H1 (cell line): ENCODE measurements at regions not wholly inside any gene's neighbourhood (a gene's known extent, or its start where the extent isn't known, plus 50 kb on each side); places are given as distances from the start of the nearest gene placed in this dataset.
A peak's percentile ranks its signal among the peaks of the same experiment; 100 is the strongest.

Source experiments
- CTCF ChIA-PET: fragments of 300-600 bp; sonication (Branson Sonifier 250); formaldehyde crosslinking; loops from one replicate; lab custom pipeline; 2021; ENCODE audit not compliant: partially characterized antibody; lab: Charles Lee
- POLR2A ChIA-PET: fragments of 300-600 bp; sonication (Branson Sonifier 250); formaldehyde crosslinking; loops from one replicate; lab custom pipeline; 2021; ENCODE audit warnings: inconsistent platforms; ENCODE audit not compliant: partially characterized antibody; lab: Charles Lee
- DNase-seq, 2 experiments: peaks; one replicate each; pipeline versions ENCODE4 v3.0.0 to v3.0.0-alpha.2; 2010 to 2022; ENCODE audit warnings: low spot score in 2 of 2, low read depth in 1 of 2, mixed read lengths in 1 of 2
- FAIRE-seq: peaks from 2 replicates; lab custom pipeline; 2011; peaks lifted over from hg19 to GRCh38; lab: Jason Lieb, UNC
- H2AFZ ChIP-seq: 2 replicates; pipeline ENCODE4 v1.8.1; 2012; ENCODE audit warnings: low read length, inconsistent platforms
- H2AK5ac ChIP-seq: 2 replicates; pipeline ENCODE4 v1.6.1; 2013; ENCODE audit warnings: low read depth, low read length
- H2BK120ac ChIP-seq: replicated peaks from 2 replicates; pipeline ENCODE3; 2013; ENCODE audit warnings: low read depth, low read length, inconsistent platforms
- H2BK12ac ChIP-seq: 2 replicates; pipeline ENCODE4 v1.6.1; 2013; ENCODE audit warnings: low read depth, low read length
- H2BK15ac ChIP-seq: 2 replicates; pipeline ENCODE4 v1.6.1; 2013; ENCODE audit warnings: low read length
- H2BK20ac ChIP-seq: 2 replicates; pipeline ENCODE4 v1.6.1; 2013; ENCODE audit warnings: low read length
- H2BK5ac ChIP-seq: 2 replicates; pipeline ENCODE4 v1.6.1; 2013; ENCODE audit warnings: low read depth, low read length
- H3K14ac ChIP-seq: 2 replicates; pipeline ENCODE4 v1.6.1; 2013; ENCODE audit warnings: inconsistent platforms; ENCODE audit not compliant: insufficient read length
- H3K18ac ChIP-seq: 2 replicates; pipeline ENCODE4 v1.6.1; 2013; ENCODE audit warnings: low read length; ENCODE audit errors: extremely low read depth
- H3K23ac ChIP-seq: 2 replicates; pipeline ENCODE4 v1.6.1; 2013; ENCODE audit warnings: inconsistent platforms; ENCODE audit not compliant: insufficient read length
- H3K23me2 ChIP-seq: 2 replicates; pipeline ENCODE4 v1.6.1; 2013; ENCODE audit warnings: low read depth, low read length
- H3K27ac ChIP-seq: 2 replicates; pipeline ENCODE4 v1.6.1; 2011; ENCODE audit warnings: low read depth, low read length, inconsistent platforms
- H3K27me3 ChIP-seq, 4 experiments: replicated peaks in 1 of 4; 1 replicate in 1 of 4; 2 replicates in 3 of 4; pipeline versions ENCODE4 v1.6.1 to v1.8.1; 2011 to 2013; ENCODE audit warnings: low read length in 3 of 4, mild to moderate bottlenecking in 3 of 4, inconsistent platforms in 2 of 4, mixed read lengths in 2 of 4, moderate library complexity in 1 of 4; ENCODE audit not compliant: control insufficient read depth in 3 of 4, insufficient read depth in 3 of 4; ENCODE audit errors: extremely low read depth in 1 of 4
- H3K36me3 ChIP-seq, 4 experiments: 2 replicates each; pipeline versions ENCODE4 v1.6.1 to v1.8.1; 2011 to 2013; ENCODE audit warnings: mild to moderate bottlenecking in 4 of 4, low read length in 3 of 4, moderate library complexity in 2 of 4, control low read depth in 1 of 4, inconsistent platforms in 1 of 4; ENCODE audit not compliant: insufficient read depth in 4 of 4, control insufficient read depth in 2 of 4
- H3K4ac ChIP-seq: replicated peaks from 2 replicates; pipeline ENCODE3; 2013; ENCODE audit warnings: low read length, low read depth, mixed read lengths, inconsistent platforms; ENCODE audit not compliant: insufficient read length
- H3K4me1 ChIP-seq, 4 experiments: replicated peaks in 1 of 4; 1 replicate in 1 of 4; 2 replicates in 3 of 4; pipeline versions ENCODE4 v1.6.1 to v1.8.1; 2011 to 2013; ENCODE audit warnings: low read length in 3 of 4, inconsistent platforms in 2 of 4, mixed read lengths in 1 of 4; ENCODE audit not compliant: insufficient read depth in 4 of 4, control insufficient read depth in 3 of 4
- H3K4me2 ChIP-seq, 2 experiments: 2 replicates each; pipeline versions ENCODE4 v1.6.1 to v1.8.1; 2011 to 2013; ENCODE audit warnings: low read depth in 2 of 2, low read length in 2 of 2, control low read depth in 1 of 2, inconsistent platforms in 1 of 2, mild to moderate bottlenecking in 1 of 2; ENCODE audit not compliant: insufficient read depth in 1 of 2
- H3K4me3 ChIP-seq, 4 experiments: fragments of 200-600, 300-600 bp in 1 of 4; sonication (generic), shearing (Covaris generic), sonication (Bioruptor Twin) in 1 of 4; 2 replicates each; pipeline versions ENCODE4 v1.5.1 to v1.8.1; 2011 to 2016; ENCODE audit warnings: low read length in 4 of 4, low read depth in 3 of 4, control low read depth in 2 of 4, inconsistent platforms in 2 of 4, mild to moderate bottlenecking in 2 of 4, mixed read lengths in 1 of 4, moderate library complexity in 1 of 4; ENCODE audit not compliant: insufficient read depth in 2 of 4; ENCODE audit errors: extremely low read depth in 1 of 4
- H3K56ac ChIP-seq: replicated peaks from 2 replicates; pipeline ENCODE3; 2013; ENCODE audit warnings: low read depth, mild to moderate bottlenecking, mixed read lengths, low read length, inconsistent platforms; ENCODE audit not compliant: insufficient read length
- H3K79me1 ChIP-seq: 2 replicates; pipeline ENCODE4 v1.6.1; 2013; ENCODE audit warnings: low read depth, low read length, control low read depth
- H3K79me2 ChIP-seq, 2 experiments: 2 replicates each; pipeline versions ENCODE4 v1.6.1 to v1.8.1; 2012 to 2013; ENCODE audit warnings: low read length in 2 of 2, mild to moderate bottlenecking in 2 of 2, inconsistent platforms in 1 of 2; ENCODE audit not compliant: insufficient read depth in 2 of 2, control insufficient read depth in 1 of 2
- H3K9ac ChIP-seq, 4 experiments: replicated peaks in 1 of 4; 1 replicate in 1 of 4; 2 replicates in 3 of 4; pipeline versions ENCODE4 v1.6.1 to v1.8.1; 2011 to 2013; ENCODE audit warnings: low read depth in 3 of 4, low read length in 3 of 4, control low read depth in 2 of 4, mild to moderate bottlenecking in 2 of 4, moderate library complexity in 2 of 4, inconsistent platforms in 1 of 4; ENCODE audit errors: extremely low read depth in 1 of 4
- H3K9me3 ChIP-seq, 2 experiments: 2 replicates each; pipeline versions ENCODE4 v1.6.1 to v1.8.1; 2012 to 2013; ENCODE audit warnings: mild to moderate bottlenecking in 2 of 2, moderate library complexity in 2 of 2, control low read depth in 1 of 2, inconsistent platforms in 1 of 2, low read depth in 1 of 2, low read length in 1 of 2, mixed read lengths in 1 of 2; ENCODE audit not compliant: insufficient read depth in 2 of 2
- H4K20me1 ChIP-seq, 2 experiments: replicated peaks in 1 of 2; 2 replicates each; pipeline versions ENCODE3 to v1.8.1; 2011 to 2013; ENCODE audit warnings: inconsistent platforms in 2 of 2, low read length in 2 of 2, mild to moderate bottlenecking in 1 of 2; ENCODE audit not compliant: insufficient read depth in 2 of 2, control insufficient read depth in 1 of 2
- H4K5ac ChIP-seq: 2 replicates; pipeline ENCODE4 v1.6.1; 2013; ENCODE audit warnings: low read length, low read depth, mixed read lengths, inconsistent platforms; ENCODE audit not compliant: insufficient read length
- H4K8ac ChIP-seq: 2 replicates; pipeline ENCODE4 v1.8.0; 2013; ENCODE audit warnings: mild to moderate bottlenecking, moderate library complexity, low read length, inconsistent platforms; ENCODE audit not compliant: insufficient read depth; ENCODE audit errors: extremely low read depth
- H4K91ac ChIP-seq: replicated peaks from 2 replicates; pipeline ENCODE3; 2013; ENCODE audit warnings: low read length, mixed read lengths, inconsistent platforms; ENCODE audit not compliant: insufficient read length
- BCL11A ChIP-seq, 2 experiments: IDR thresholded peaks; one replicate each; pipeline ENCODE4 v1.6.1; 2011; ENCODE audit warnings: low read depth in 2 of 2, low read length in 2 of 2, mild to moderate bottlenecking in 2 of 2
- CEBPB ChIP-seq: IDR thresholded peaks from 2 replicates; pipeline ENCODE4 v1.6.1; 2012; ENCODE audit warnings: low read depth, low read length
- CHD1 ChIP-seq: IDR thresholded peaks from 2 replicates; pipeline ENCODE4 v1.6.1; 2012; ENCODE audit warnings: low read depth, low read length, improper control_type of control experiment
- FOSL1 ChIP-seq: IDR thresholded peaks from 2 replicates; pipeline ENCODE4 v1.6.1; 2011; ENCODE audit warnings: mild to moderate bottlenecking, low read depth, low read length, moderate library complexity; ENCODE audit not compliant: insufficient read depth
- GTF2F1 ChIP-seq: IDR thresholded peaks from 2 replicates; pipeline ENCODE4 v1.6.1; 2012; ENCODE audit warnings: low read depth, low read length, improper control_type of control experiment, borderline replicate concordance
- HDAC2 ChIP-seq, 2 experiments: fragments of 300-600 bp in 1 of 2; sonication (generic) in 1 of 2; IDR thresholded peaks; 2 replicates each; pipeline ENCODE4 v1.6.1; 2011 to 2012; ENCODE audit warnings: low read depth in 2 of 2, low read length in 2 of 2, mild to moderate bottlenecking in 2 of 2, moderate library complexity in 2 of 2, borderline replicate concordance in 1 of 2, inconsistent platforms in 1 of 2
- JUND ChIP-seq: IDR thresholded peaks from 2 replicates; pipeline ENCODE4 v1.6.1; 2011; ENCODE audit warnings: mild to moderate bottlenecking, improper control_type of control experiment, low read length
- MAFK ChIP-seq: IDR thresholded peaks from 2 replicates; pipeline ENCODE4 v1.6.1; 2012; ENCODE audit warnings: low read depth, mild to moderate bottlenecking, improper control_type of control experiment, low read length
- POLR2A ChIP-seq, 2 experiments: IDR thresholded peaks; 1 replicate in 1 of 2; 2 replicates in 1 of 2; pipeline ENCODE4 v1.6.1; 2011; ENCODE audit warnings: low read depth in 2 of 2, low read length in 2 of 2, mild to moderate bottlenecking in 2 of 2; ENCODE audit errors: control extremely low read depth in 1 of 2
- RXRA ChIP-seq: IDR thresholded peaks from 2 replicates; pipeline ENCODE4 v1.6.1; 2011; ENCODE audit warnings: low read depth, mild to moderate bottlenecking, low read length, moderate library complexity; ENCODE audit not compliant: insufficient read depth
- SIRT6 ChIP-seq: IDR thresholded peaks from one replicate; pipeline ENCODE4 v1.7.1; 2012; ENCODE audit warnings: low read length, inconsistent platforms
- SUZ12 ChIP-seq: fragments of 200-600 bp; sonication (generic); IDR thresholded peaks from 2 replicates; pipeline ENCODE4 v1.6.1; 2012; ENCODE audit warnings: mild to moderate bottlenecking, inconsistent platforms, low read length, moderate library complexity, mixed read lengths
- WGBS, 2 experiments: shearing (Covaris generic) in 1 of 2; methylation state at CpG; one replicate each; pipeline versions ENCODE4 v1.1.6 to v1.1.7; 2013 to 2015; ENCODE audit warnings: low lambda C conversion rate in 2 of 2, mixed read lengths in 2 of 2, inconsistent platforms in 1 of 2, low coverage in 1 of 2, missing lambda C conversion rate in 1 of 2; ENCODE audit not compliant: insufficient replicate concordance in 2 of 2, insufficient coverage in 1 of 2, insufficient read length in 1 of 2; ENCODE audit errors: extremely low coverage in 1 of 2, missing lambda C conversion rate in 1 of 2; 5-methylcytosine and 5-hydroxymethylcytosine counted together
- TF ChIP-seq, protein P1 (sequence below): IDR thresholded peaks from 2 replicates; pipeline ENCODE4 v1.6.1; 2012; ENCODE audit warnings: low read length, inconsistent platforms
- TF ChIP-seq, protein P2 (sequence below): IDR thresholded peaks from 2 replicates; pipeline ENCODE4 v1.6.1; 2011; ENCODE audit warnings: low read depth, mild to moderate bottlenecking, low read length; ENCODE audit not compliant: insufficient read depth

DNA sequence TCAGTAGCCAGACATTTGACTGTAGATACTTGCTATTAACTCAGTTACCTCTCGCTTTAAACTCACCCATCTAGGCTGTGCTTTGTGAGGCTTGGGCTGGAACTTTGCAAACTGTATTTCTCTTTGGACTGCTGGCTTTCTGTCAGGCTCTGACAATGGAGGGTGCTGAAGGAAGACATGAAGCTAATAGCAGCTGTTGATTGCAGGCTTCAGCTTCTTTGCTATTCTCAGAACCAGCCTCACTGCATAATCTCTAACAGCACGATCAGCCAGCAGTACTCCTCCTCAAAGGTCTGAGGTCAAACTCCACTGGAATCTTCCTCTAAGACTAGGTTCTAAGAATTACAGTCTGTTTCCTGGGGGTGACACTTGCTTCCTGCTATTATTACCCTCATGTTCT, 295.6 kb downstream of the ZBBX start:
- H2BK20ac ChIP-seq: no peak overlapping the region
- H2AK5ac ChIP-seq: no peak overlapping the region
- H3K27me3 ChIP-seq: no peaks in the 10 kb centered on the region
- H2AFZ ChIP-seq: peak overlapping the region; percentile 81; the same call in 1 of the 2 replicates
- H4K8ac ChIP-seq: no peak overlapping the region
- no peak overlapping the region for H3K27ac ChIP-seq
- no peaks in the 10 kb centered on the region for H3K36me3 ChIP-seq
- H2BK120ac ChIP-seq: no peak overlapping the region
- CTCF ChIA-PET: no interaction called here
- H4K5ac ChIP-seq: no peak overlapping the region
- H4K91ac ChIP-seq: no peak overlapping the region
- no peak overlapping the region for H3K9ac ChIP-seq
- H3K4me1 ChIP-seq: no peaks in the 10 kb centered on the region
- H3K23ac ChIP-seq: no peak overlapping the region
- H4K20me1 ChIP-seq: no peaks in the 10 kb centered on the region
- H3K23me2 ChIP-seq: no peaks in the 10 kb centered on the region
- no peak overlapping the region for H3K56ac ChIP-seq
- H3K4me2 ChIP-seq: no peak overlapping the region
- H3K79me2 ChIP-seq: no peaks in the 10 kb centered on the region
- WGBS, 2 experiments: 86% methylated on average over 2 of the region's 2 CpGs; no CpG with 5 or more reads in 1 of the 2 experiments
- no peak overlapping the region for H3K4me3 ChIP-seq
- no peak for FAIRE-seq
- H3K18ac ChIP-seq: no peak overlapping the region
- DNase-seq: no peak
- H3K9me3 ChIP-seq: no peaks in the 10 kb centered on the region
- POLR2A ChIA-PET: no interaction called here
- no peak overlapping the region for H2BK15ac ChIP-seq
- no peak overlapping the region for H2BK5ac ChIP-seq
- H3K14ac ChIP-seq: no peak overlapping the region
- no peak overlapping the region for H2BK12ac ChIP-seq
- no peak overlapping the region for H3K4ac ChIP-seq
- H3K79me1 ChIP-seq: no peaks in the 10 kb centered on the region
- TF ChIP-seq BCL11A (IDR thresholded peaks at IDR 0.05; ENCODE audit: low read depth in 2 of 2, low read length in 2 of 2): no peak
- TF ChIP-seq MAFK: no peak
- TF ChIP-seq SIRT6: no peak
- TF ChIP-seq GTF2F1: no peak
- no peak for TF ChIP-seq HDAC2 (IDR thresholded peaks at IDR 0.05; ENCODE audit: borderline replicate concordance in 1 of 2, low read depth in 2 of 2, low read length in 2 of 2)
- no peak for TF ChIP-seq FOSL1
- no peak for TF ChIP-seq RXRA
- no peak for TF ChIP-seq CHD1
- TF ChIP-seq, protein P1, sequence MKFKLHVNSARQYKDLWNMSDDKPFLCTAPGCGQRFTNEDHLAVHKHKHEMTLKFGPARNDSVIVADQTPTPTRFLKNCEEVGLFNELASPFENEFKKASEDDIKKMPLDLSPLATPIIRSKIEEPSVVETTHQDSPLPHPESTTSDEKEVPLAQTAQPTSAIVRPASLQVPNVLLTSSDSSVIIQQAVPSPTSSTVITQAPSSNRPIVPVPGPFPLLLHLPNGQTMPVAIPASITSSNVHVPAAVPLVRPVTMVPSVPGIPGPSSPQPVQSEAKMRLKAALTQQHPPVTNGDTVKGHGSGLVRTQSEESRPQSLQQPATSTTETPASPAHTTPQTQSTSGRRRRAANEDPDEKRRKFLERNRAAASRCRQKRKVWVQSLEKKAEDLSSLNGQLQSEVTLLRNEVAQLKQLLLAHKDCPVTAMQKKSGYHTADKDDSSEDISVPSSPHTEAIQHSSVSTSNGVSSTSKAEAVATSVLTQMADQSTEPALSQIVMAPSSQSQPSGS: no peak
- TF ChIP-seq, protein P2, sequence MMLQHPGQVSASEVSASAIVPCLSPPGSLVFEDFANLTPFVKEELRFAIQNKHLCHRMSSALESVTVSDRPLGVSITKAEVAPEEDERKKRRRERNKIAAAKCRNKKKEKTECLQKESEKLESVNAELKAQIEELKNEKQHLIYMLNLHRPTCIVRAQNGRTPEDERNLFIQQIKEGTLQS: no peak
- no peak for TF ChIP-seq CEBPB
- TF ChIP-seq POLR2A (IDR thresholded peaks at IDR 0.05; ENCODE audit: control extremely low read depth in 1 of 2, low read depth in 2 of 2, low read length in 2 of 2): no peak
- TF ChIP-seq SUZ12: no peak
- TF ChIP-seq JUND: no peak
